Gastrocnemius medialis (tissue), 4 donors: ENCODE measurements at regions not wholly inside any gene's neighbourhood (a gene's known extent, or its start where the extent isn't known, plus 50 kb on each side); places are given as distances from the start of the nearest gene placed in this dataset.

Experiments used
- POLR2A ChIP-seq, 2 donors: fragments of 450-650 bp; IDR thresholded peaks; one replicate each; pipeline ENCODE4 v1.6.1; 2017; ENCODE audit warnings: antibody characterized with exemption in 2 of 2, mild to moderate bottlenecking in 2 of 2, moderate library complexity in 2 of 2
- TF ChIP-seq, protein P1 (sequence below), 5 experiments: fragments of 450-650 bp in 3 of 5; fragments of 200-600 bp in 2 of 5; sonication (generic) in 2 of 5; IDR thresholded peaks in 4 of 5; conservative IDR thresholded peaks in 1 of 5; 1 replicate in 4 of 5; 2 replicates in 1 of 5; pipeline ENCODE4 v1.5.1; 2016 to 2019; ENCODE audit warnings: antibody characterized with exemption in 5 of 5, mild to moderate bottlenecking in 3 of 5, moderate library complexity in 3 of 5

DNA sequence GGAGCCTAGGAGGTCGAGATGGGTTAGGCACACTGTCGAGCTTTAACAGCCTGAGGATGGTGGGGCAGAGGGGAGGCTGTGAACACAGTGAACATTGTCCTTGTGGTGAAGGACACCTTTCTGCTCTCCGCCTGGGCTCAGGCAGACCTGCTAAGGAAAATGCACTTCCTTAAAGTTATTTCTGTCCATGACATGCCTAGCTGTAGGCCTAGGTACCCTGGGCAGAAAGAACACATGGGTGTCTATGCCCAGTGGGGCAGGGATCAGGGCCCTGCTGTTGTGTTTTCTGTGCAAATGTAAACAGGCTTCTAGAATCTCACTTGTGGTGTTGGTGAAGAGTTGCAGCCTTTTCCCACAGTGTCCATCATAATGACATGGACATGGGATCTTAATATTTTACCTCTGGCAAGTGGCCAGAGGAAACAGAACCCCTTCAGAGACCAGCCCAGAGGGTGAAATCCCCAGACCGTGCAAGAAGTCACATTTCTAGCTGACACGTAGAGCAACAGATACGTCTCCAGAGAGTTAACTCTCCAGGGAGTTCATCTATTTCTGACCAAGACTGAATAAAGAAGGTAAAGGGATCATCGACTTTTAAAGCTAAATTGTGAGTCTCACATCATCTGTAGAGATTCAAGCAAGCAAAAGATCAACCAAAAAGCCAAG lies 79.2 kb downstream of the C9orf152 start:
- TF ChIP-seq, protein P1, sequence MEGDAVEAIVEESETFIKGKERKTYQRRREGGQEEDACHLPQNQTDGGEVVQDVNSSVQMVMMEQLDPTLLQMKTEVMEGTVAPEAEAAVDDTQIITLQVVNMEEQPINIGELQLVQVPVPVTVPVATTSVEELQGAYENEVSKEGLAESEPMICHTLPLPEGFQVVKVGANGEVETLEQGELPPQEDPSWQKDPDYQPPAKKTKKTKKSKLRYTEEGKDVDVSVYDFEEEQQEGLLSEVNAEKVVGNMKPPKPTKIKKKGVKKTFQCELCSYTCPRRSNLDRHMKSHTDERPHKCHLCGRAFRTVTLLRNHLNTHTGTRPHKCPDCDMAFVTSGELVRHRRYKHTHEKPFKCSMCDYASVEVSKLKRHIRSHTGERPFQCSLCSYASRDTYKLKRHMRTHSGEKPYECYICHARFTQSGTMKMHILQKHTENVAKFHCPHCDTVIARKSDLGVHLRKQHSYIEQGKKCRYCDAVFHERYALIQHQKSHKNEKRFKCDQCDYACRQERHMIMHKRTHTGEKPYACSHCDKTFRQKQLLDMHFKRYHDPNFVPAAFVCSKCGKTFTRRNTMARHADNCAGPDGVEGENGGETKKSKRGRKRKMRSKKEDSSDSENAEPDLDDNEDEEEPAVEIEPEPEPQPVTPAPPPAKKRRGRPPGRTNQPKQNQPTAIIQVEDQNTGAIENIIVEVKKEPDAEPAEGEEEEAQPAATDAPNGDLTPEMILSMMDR (IDR thresholded peaks at IDR 0.05 in 4 of 5, conservative IDR thresholded peaks at IDR 0.05 in 1 of 5): no peak
- TF ChIP-seq POLR2A (IDR thresholded peaks at IDR 0.05): no peak
